H1 (cell line): ENCODE measurements at regions not wholly inside any gene's neighbourhood (a gene's known extent, or its start where the extent isn't known, plus 50 kb on each side); places are given as distances from the start of the nearest gene placed in this dataset.

ENCODE experiments used
- CTCF ChIA-PET: fragments of 300-600 bp; sonication (Branson Sonifier 250); formaldehyde crosslinking; loops from one replicate; lab custom pipeline; 2021; ENCODE audit not compliant: partially characterized antibody; lab: Charles Lee
- POLR2A ChIA-PET: fragments of 300-600 bp; sonication (Branson Sonifier 250); formaldehyde crosslinking; loops from one replicate; lab custom pipeline; 2021; ENCODE audit warnings: inconsistent platforms; ENCODE audit not compliant: partially characterized antibody; lab: Charles Lee
- DNase-seq, 2 experiments: peaks; one replicate each; pipeline versions ENCODE4 v3.0.0 to v3.0.0-alpha.2; 2010 to 2022; ENCODE audit warnings: low spot score in 2 of 2, low read depth in 1 of 2, mixed read lengths in 1 of 2
- FAIRE-seq: peaks from 2 replicates; lab custom pipeline; 2011; peaks lifted over from hg19 to GRCh38; lab: Jason Lieb, UNC
- H2AFZ ChIP-seq: 2 replicates; pipeline ENCODE4 v1.8.1; 2012; ENCODE audit warnings: low read length, inconsistent platforms
- H2AK5ac ChIP-seq: 2 replicates; pipeline ENCODE4 v1.6.1; 2013; ENCODE audit warnings: low read depth, low read length
- H2BK120ac ChIP-seq: replicated peaks from 2 replicates; pipeline ENCODE3; 2013; ENCODE audit warnings: low read depth, low read length, inconsistent platforms
- H2BK12ac ChIP-seq: 2 replicates; pipeline ENCODE4 v1.6.1; 2013; ENCODE audit warnings: low read depth, low read length
- H2BK15ac ChIP-seq: 2 replicates; pipeline ENCODE4 v1.6.1; 2013; ENCODE audit warnings: low read length
- H2BK20ac ChIP-seq: 2 replicates; pipeline ENCODE4 v1.6.1; 2013; ENCODE audit warnings: low read length
- H2BK5ac ChIP-seq: 2 replicates; pipeline ENCODE4 v1.6.1; 2013; ENCODE audit warnings: low read depth, low read length
- H3K14ac ChIP-seq: 2 replicates; pipeline ENCODE4 v1.6.1; 2013; ENCODE audit warnings: inconsistent platforms; ENCODE audit not compliant: insufficient read length
- H3K18ac ChIP-seq: 2 replicates; pipeline ENCODE4 v1.6.1; 2013; ENCODE audit warnings: low read length; ENCODE audit errors: extremely low read depth
- H3K23ac ChIP-seq: 2 replicates; pipeline ENCODE4 v1.6.1; 2013; ENCODE audit warnings: inconsistent platforms; ENCODE audit not compliant: insufficient read length
- H3K23me2 ChIP-seq: 2 replicates; pipeline ENCODE4 v1.6.1; 2013; ENCODE audit warnings: low read depth, low read length
- H3K27ac ChIP-seq: 2 replicates; pipeline ENCODE4 v1.6.1; 2011; ENCODE audit warnings: low read depth, low read length, inconsistent platforms
- H3K27me3 ChIP-seq, 4 experiments: replicated peaks in 1 of 4; 1 replicate in 1 of 4; 2 replicates in 3 of 4; pipeline versions ENCODE4 v1.6.1 to v1.8.1; 2011 to 2013; ENCODE audit warnings: low read length in 3 of 4, mild to moderate bottlenecking in 3 of 4, inconsistent platforms in 2 of 4, mixed read lengths in 2 of 4, moderate library complexity in 1 of 4; ENCODE audit not compliant: control insufficient read depth in 3 of 4, insufficient read depth in 3 of 4; ENCODE audit errors: extremely low read depth in 1 of 4
- H3K36me3 ChIP-seq, 4 experiments: 2 replicates each; pipeline versions ENCODE4 v1.6.1 to v1.8.1; 2011 to 2013; ENCODE audit warnings: mild to moderate bottlenecking in 4 of 4, low read length in 3 of 4, moderate library complexity in 2 of 4, control low read depth in 1 of 4, inconsistent platforms in 1 of 4; ENCODE audit not compliant: insufficient read depth in 4 of 4, control insufficient read depth in 2 of 4
- H3K4ac ChIP-seq: replicated peaks from 2 replicates; pipeline ENCODE3; 2013; ENCODE audit warnings: low read length, low read depth, mixed read lengths, inconsistent platforms; ENCODE audit not compliant: insufficient read length
- H3K4me1 ChIP-seq, 4 experiments: replicated peaks in 1 of 4; 1 replicate in 1 of 4; 2 replicates in 3 of 4; pipeline versions ENCODE4 v1.6.1 to v1.8.1; 2011 to 2013; ENCODE audit warnings: low read length in 3 of 4, inconsistent platforms in 2 of 4, mixed read lengths in 1 of 4; ENCODE audit not compliant: insufficient read depth in 4 of 4, control insufficient read depth in 3 of 4
- H3K4me2 ChIP-seq, 2 experiments: 2 replicates each; pipeline versions ENCODE4 v1.6.1 to v1.8.1; 2011 to 2013; ENCODE audit warnings: low read depth in 2 of 2, low read length in 2 of 2, control low read depth in 1 of 2, inconsistent platforms in 1 of 2, mild to moderate bottlenecking in 1 of 2; ENCODE audit not compliant: insufficient read depth in 1 of 2
- H3K4me3 ChIP-seq, 4 experiments: fragments of 200-600, 300-600 bp in 1 of 4; sonication (generic), shearing (Covaris generic), sonication (Bioruptor Twin) in 1 of 4; 2 replicates each; pipeline versions ENCODE4 v1.5.1 to v1.8.1; 2011 to 2016; ENCODE audit warnings: low read length in 4 of 4, low read depth in 3 of 4, control low read depth in 2 of 4, inconsistent platforms in 2 of 4, mild to moderate bottlenecking in 2 of 4, mixed read lengths in 1 of 4, moderate library complexity in 1 of 4; ENCODE audit not compliant: insufficient read depth in 2 of 4; ENCODE audit errors: extremely low read depth in 1 of 4
- H3K56ac ChIP-seq: replicated peaks from 2 replicates; pipeline ENCODE3; 2013; ENCODE audit warnings: low read depth, mild to moderate bottlenecking, mixed read lengths, low read length, inconsistent platforms; ENCODE audit not compliant: insufficient read length
- H3K79me1 ChIP-seq: 2 replicates; pipeline ENCODE4 v1.6.1; 2013; ENCODE audit warnings: low read depth, low read length, control low read depth
- H3K79me2 ChIP-seq, 2 experiments: 2 replicates each; pipeline versions ENCODE4 v1.6.1 to v1.8.1; 2012 to 2013; ENCODE audit warnings: low read length in 2 of 2, mild to moderate bottlenecking in 2 of 2, inconsistent platforms in 1 of 2; ENCODE audit not compliant: insufficient read depth in 2 of 2, control insufficient read depth in 1 of 2
- H3K9ac ChIP-seq, 4 experiments: replicated peaks in 1 of 4; 1 replicate in 1 of 4; 2 replicates in 3 of 4; pipeline versions ENCODE4 v1.6.1 to v1.8.1; 2011 to 2013; ENCODE audit warnings: low read depth in 3 of 4, low read length in 3 of 4, control low read depth in 2 of 4, mild to moderate bottlenecking in 2 of 4, moderate library complexity in 2 of 4, inconsistent platforms in 1 of 4; ENCODE audit errors: extremely low read depth in 1 of 4
- H3K9me3 ChIP-seq, 2 experiments: 2 replicates each; pipeline versions ENCODE4 v1.6.1 to v1.8.1; 2012 to 2013; ENCODE audit warnings: mild to moderate bottlenecking in 2 of 2, moderate library complexity in 2 of 2, control low read depth in 1 of 2, inconsistent platforms in 1 of 2, low read depth in 1 of 2, low read length in 1 of 2, mixed read lengths in 1 of 2; ENCODE audit not compliant: insufficient read depth in 2 of 2
- H4K20me1 ChIP-seq, 2 experiments: replicated peaks in 1 of 2; 2 replicates each; pipeline versions ENCODE3 to v1.8.1; 2011 to 2013; ENCODE audit warnings: inconsistent platforms in 2 of 2, low read length in 2 of 2, mild to moderate bottlenecking in 1 of 2; ENCODE audit not compliant: insufficient read depth in 2 of 2, control insufficient read depth in 1 of 2
- H4K5ac ChIP-seq: 2 replicates; pipeline ENCODE4 v1.6.1; 2013; ENCODE audit warnings: low read length, low read depth, mixed read lengths, inconsistent platforms; ENCODE audit not compliant: insufficient read length
- H4K8ac ChIP-seq: 2 replicates; pipeline ENCODE4 v1.8.0; 2013; ENCODE audit warnings: mild to moderate bottlenecking, moderate library complexity, low read length, inconsistent platforms; ENCODE audit not compliant: insufficient read depth; ENCODE audit errors: extremely low read depth
- H4K91ac ChIP-seq: replicated peaks from 2 replicates; pipeline ENCODE3; 2013; ENCODE audit warnings: low read length, mixed read lengths, inconsistent platforms; ENCODE audit not compliant: insufficient read length
- ATF2 ChIP-seq: IDR thresholded peaks from 2 replicates; pipeline ENCODE4 v1.6.1; 2012; ENCODE audit warnings: low read length, inconsistent platforms
- CBX5 ChIP-seq: fragments of 300-800, 300-1000 bp; sonication (generic); IDR thresholded peaks from 2 replicates; pipeline ENCODE4 v1.7.1; 2016; ENCODE audit warnings: antibody characterized with exemption, low read length, low read depth
- CBX8 ChIP-seq: fragments of 300-800, 300-1000 bp; sonication (generic); IDR thresholded peaks from 2 replicates; pipeline ENCODE4 v1.7.1; 2016; ENCODE audit warnings: low read depth, low read length, borderline replicate concordance
- CTBP2 ChIP-seq: IDR thresholded peaks from 2 replicates; pipeline ENCODE4 v1.7.0; 2011; ENCODE audit warnings: borderline replicate concordance, mild to moderate bottlenecking, moderate library complexity, mixed read lengths, low read length; ENCODE audit not compliant: insufficient read depth, insufficient read length
- EGR1 ChIP-seq: IDR thresholded peaks from 2 replicates; pipeline ENCODE4 v1.6.1; 2011; ENCODE audit warnings: low read depth, low read length, borderline replicate concordance
- FOSL1 ChIP-seq: IDR thresholded peaks from 2 replicates; pipeline ENCODE4 v1.6.1; 2011; ENCODE audit warnings: mild to moderate bottlenecking, low read depth, low read length, moderate library complexity; ENCODE audit not compliant: insufficient read depth
- HDAC6 ChIP-seq: IDR thresholded peaks from one replicate; pipeline ENCODE4 v1.7.1; 2012; ENCODE audit warnings: low read depth, mild to moderate bottlenecking, inconsistent platforms, low read length, moderate library complexity
- JUND ChIP-seq: IDR thresholded peaks from 2 replicates; pipeline ENCODE4 v1.6.1; 2011; ENCODE audit warnings: mild to moderate bottlenecking, improper control_type of control experiment, low read length
- RNF2 ChIP-seq: fragments of 200-900, 300-1000 bp; sonication (generic); IDR thresholded peaks from 2 replicates; pipeline ENCODE4 v1.7.1; 2016; ENCODE audit warnings: borderline replicate concordance, low read depth, mild to moderate bottlenecking, antibody characterized with exemption, low read length; ENCODE audit not compliant: poor library complexity, severe bottlenecking; ENCODE audit errors: missing control alignments
- TCF12 ChIP-seq: IDR thresholded peaks from 2 replicates; pipeline ENCODE4 v1.6.1; 2011; ENCODE audit warnings: low read depth, mild to moderate bottlenecking, low read length
- YY1 ChIP-seq: IDR thresholded peaks from 2 replicates; pipeline ENCODE4 v1.6.1; 2011; ENCODE audit warnings: low read depth, mild to moderate bottlenecking, low read length
- WGBS, 2 experiments: shearing (Covaris generic) in 1 of 2; methylation state at CpG; one replicate each; pipeline versions ENCODE4 v1.1.6 to v1.1.7; 2013 to 2015; ENCODE audit warnings: low lambda C conversion rate in 2 of 2, mixed read lengths in 2 of 2, inconsistent platforms in 1 of 2, low coverage in 1 of 2, missing lambda C conversion rate in 1 of 2; ENCODE audit not compliant: insufficient replicate concordance in 2 of 2, insufficient coverage in 1 of 2, insufficient read length in 1 of 2; ENCODE audit errors: extremely low coverage in 1 of 2, missing lambda C conversion rate in 1 of 2; 5-methylcytosine and 5-hydroxymethylcytosine counted together

DNA sequence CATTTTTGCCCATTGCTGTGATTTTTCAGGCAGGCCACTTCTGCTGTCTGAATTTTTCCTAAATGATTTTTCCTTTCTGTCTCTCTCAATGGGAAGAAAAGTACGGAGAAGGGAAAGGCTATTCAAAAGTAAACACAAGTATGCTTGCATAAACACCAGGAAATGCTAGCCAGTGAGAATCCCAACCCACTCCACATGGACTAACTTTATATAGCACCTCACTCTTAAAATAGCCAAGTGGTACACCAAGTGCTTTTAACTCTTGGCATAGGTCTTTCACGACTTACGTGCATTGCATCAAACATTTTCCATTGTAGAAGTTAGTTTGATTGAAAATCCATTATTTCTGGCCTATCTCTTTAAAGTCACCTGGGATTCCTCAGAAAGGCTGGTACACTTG lies 178.9 kb upstream of the SPANXN1 start (continued):
- no peak for TF ChIP-seq HDAC6

GRCh38 chrX:145099204-145099603 lies 148.1 kb upstream of the SPANXN1 start:
- Histone ChIP-seq H3K4me3 (no peak overlapping the region), H2BK120ac (no peak overlapping the region), H3K18ac (no peak overlapping the region), H3K27me3 (no peaks in the 10 kb centered on the region), H3K4ac (no peak overlapping the region), H4K5ac (no peak overlapping the region), H2BK15ac (no peak overlapping the region), H3K79me2 (no peaks in the 10 kb centered on the region), H2AK5ac (no peak overlapping the region), H3K27ac (no peak overlapping the region), H4K91ac (no peak overlapping the region), H3K9ac (no peak overlapping the region), H3K79me1 (no peaks in the 10 kb centered on the region), H3K36me3 (no peaks in the 10 kb centered on the region), H3K14ac (no peak overlapping the region), H3K9me3 (no peaks in the 10 kb centered on the region), H2BK12ac (no peak overlapping the region), H2BK5ac (no peak overlapping the region), H3K4me1 (no peaks in the 10 kb centered on the region), H4K8ac (no peak overlapping the region), H3K23me2 (no peaks in the 10 kb centered on the region), H2AFZ (no peak overlapping the region), H4K20me1 (no peaks in the 10 kb centered on the region), H3K56ac (no peak overlapping the region), H2BK20ac (no peak overlapping the region), H3K23ac (no peak overlapping the region), H3K4me2 (no peak overlapping the region)
- no peak for FAIRE-seq
- 84% methylated on average over 4 of the region's 4 CpGs; no CpG with 5 or more reads in 1 of the 2 experiments for WGBS, 2 experiments
- CTCF ChIA-PET: interaction anchor here (0.6 kb wide), 1 partner anchor 685 kb away, joined by 6 read pairs; no protein-coding TSS in a partner anchor
- POLR2A ChIA-PET: no interaction called here
- DNase-seq: no peak
- TF ChIP-seq YY1 (no peak), RNF2 (no peak), TCF12 (no peak), CBX8 (no peak), CBX5 (no peak), JUND (no peak), CTBP2 (no peak), FOSL1 (no peak), EGR1 (no peak), ATF2 (no peak), HDAC6 (no peak)
